ENCODE measurements at regions not wholly inside any gene's neighbourhood (a gene's known extent, or its start where the extent isn't known, plus 50 kb on each side); places are given as distances from the start of the nearest gene placed in this dataset.
"Not testable (repeated sequence)": the region's sequence is repeated elsewhere in the genome, so short reads cannot be mapped to it uniquely, and the experiment has no call there.

DNA sequence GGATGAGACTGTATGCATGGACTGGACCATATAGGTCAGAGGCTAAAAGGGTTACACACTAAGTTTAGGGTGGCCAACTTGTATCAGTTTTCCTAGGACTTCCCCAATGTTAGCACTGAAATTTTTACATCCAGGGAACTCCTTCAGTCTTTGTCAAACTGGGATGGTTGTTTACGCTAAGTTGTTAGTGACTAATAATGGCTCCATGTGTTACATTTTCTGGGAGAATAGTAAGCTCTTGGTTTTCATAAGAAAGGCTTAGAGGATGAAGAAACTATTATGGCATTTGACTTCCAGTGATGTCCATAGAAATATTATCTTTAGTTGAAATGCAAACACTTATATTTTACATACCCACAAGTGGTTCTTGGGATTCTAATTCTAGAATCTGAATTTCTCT lies 57.9 kb upstream of the ST3GAL6 start:
- DNase-seq (ENCODE audit: low read depth) = no peak

DNA sequence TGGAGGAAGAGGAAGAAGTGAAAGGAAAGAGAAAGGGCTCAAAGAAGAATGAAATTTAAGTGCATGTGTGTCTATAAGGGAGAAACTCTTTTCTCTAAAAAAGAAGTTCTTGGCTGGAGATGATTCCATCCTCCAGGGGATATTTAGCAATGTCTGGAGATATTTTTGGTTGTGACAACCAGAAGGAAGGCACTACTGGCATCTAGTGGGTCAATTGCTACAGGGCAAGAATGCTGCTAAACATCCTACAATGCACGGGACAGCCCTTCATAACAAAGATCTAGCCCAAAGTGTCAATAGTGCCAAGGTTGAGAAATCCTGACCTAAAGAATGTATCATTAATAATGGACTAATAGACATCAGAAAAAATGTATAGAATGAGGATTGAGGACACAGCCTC lies 57.4 kb upstream of the ST3GAL6 start:
- no peak for DNase-seq (ENCODE audit: low read depth)

DNA sequence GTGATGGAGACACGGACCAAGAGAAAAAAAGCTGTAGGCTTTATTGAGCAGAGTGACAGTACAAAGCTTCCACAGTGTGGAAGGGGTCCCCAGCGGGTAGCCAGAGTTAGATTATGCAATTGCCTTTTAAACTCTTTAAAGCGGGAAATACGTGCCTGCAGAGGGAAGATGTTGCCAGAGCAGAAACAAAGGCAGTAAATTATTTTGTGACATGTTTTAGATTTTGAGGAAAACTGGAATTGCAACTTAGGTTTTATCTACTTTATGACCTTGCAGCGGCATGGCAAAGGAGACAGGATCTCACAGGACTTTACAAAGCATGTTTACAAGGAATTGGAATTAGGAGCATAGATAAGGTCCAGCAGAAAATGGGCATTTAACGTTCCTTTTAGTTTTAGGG lies 54.5 kb upstream of the ST3GAL6 start:
- DNase-seq (ENCODE audit: low read depth) = not testable (repeated sequence)

DNA sequence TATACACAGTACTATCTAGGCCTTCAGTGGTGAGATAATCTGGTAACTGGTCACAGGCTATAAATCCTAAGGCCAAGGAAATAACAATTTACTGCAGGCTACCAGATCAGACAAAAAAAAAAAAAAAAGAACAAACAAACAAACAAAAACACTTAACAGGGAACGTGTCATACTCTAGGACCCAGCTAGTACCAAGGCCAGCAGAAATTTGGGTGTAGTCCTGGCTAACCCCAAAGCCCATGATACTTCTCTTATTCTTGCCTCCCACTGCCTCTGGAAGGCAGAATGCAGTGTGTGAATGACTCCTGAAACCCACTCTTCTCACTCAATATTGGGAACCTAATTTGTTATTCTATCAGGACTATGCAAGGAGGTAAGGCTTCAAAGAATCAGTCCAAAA lies 53.7 kb upstream of the ST3GAL6 start:
- no peak for DNase-seq (ENCODE audit: low read depth)

DNA sequence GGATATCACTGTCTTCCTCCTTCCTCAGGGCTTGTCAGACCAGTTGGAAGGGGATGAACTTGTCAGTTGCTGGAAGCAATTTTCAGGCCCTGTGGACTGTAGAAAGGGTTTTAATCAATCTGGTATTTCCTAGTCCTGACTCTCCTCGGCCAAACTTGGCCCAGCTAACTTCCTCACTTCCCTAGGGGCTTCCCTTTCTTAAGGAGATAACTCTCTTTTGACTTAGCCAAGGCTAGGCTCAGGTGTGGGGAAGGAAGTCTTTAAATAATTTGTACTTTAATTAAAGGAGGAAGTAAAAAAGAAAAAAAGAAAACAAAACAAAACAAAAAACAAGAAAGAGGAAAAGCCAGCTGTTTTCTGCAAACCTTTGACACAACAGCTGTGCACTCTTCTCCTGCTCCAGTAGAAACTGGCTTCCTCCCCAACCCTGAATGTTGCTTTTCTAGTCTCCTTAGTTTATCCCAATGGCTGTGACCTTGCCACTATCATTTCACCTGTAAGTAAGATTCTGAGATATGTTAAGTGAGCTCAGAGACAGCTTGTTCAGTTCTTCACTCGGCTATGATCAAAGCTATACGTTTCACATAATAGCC lies 53.0 kb upstream of the ST3GAL6 start:
- no peak for DNase-seq (ENCODE audit: low read depth)

DNA sequence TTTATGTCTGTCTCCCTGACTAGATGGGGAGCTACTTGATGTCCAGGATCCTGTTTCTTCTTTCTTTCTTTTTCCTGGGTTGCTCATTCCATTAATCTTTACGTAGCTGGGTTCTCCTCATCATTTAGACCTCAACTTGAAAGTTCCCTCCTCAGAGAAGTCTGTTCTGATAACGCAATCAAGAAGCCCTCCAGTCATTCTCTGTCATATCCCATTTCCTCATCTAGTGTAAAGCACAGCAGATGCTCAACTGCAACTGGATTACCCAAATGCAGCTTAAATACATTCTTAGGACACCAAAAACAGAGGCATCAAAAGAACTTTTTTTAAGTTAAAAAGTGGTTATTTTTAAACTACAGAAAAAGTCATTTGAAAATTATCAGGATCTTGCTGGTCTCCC lies 51.7 kb upstream of the ST3GAL6 start:
- no peak for DNase-seq (ENCODE audit: low read depth)

DNA sequence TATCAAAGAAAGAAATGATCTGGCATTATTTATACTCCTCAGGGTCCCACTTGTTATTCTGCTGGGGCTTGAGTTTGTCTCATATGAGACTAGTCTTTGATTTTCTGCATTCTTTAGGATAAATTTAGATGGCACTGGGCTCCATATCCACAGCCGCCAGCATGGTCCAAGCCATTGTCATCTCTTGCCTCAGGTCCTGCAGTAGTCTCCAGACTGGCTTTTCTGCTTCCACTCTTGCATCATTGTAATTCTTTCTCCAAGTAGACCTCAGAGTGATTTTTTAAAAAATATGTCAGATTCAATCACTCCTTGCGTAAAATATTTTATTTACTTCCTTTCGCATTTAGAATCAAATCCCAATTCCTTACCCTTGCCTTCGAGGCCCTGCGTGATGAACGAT lies 50.4 kb upstream of the ST3GAL6 start:
- DNase-seq (ENCODE audit: low read depth) = no peak

DNA sequence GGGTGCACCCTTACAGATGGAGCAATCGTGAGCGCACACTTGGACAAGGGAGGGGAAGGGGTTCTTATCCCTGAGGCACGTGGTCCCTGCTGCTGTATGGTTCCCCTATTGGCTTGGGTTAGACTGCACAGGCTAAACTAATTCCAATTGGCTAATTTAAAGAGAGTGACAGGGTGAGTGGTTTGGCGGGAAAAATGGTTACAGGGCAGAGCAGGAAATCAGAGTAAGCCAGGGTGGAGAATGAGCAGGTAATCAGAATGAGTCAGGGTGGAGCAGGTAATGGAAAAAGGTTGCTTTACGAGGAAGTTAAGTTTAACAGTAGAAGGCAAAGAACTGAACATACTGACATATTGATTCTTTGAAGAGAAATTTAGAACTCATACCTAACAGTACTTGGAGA lies 49.8 kb upstream of the ST3GAL6 start:
- DNase-seq (ENCODE audit: low read depth) = not testable (repeated sequence)

All from GM04503 (cell line).